ENCODE measurements at regions not wholly inside any gene's neighbourhood (a gene's known extent, or its start where the extent isn't known, plus 50 kb on each side); places are given as distances from the start of the nearest gene placed in this dataset.
A peak's percentile ranks its signal among the peaks of the same experiment; 100 is the strongest.
"Not testable (repeated sequence)": the region's sequence is repeated elsewhere in the genome, so short reads cannot be mapped to it uniquely, and the experiment has no call there.

DNA sequence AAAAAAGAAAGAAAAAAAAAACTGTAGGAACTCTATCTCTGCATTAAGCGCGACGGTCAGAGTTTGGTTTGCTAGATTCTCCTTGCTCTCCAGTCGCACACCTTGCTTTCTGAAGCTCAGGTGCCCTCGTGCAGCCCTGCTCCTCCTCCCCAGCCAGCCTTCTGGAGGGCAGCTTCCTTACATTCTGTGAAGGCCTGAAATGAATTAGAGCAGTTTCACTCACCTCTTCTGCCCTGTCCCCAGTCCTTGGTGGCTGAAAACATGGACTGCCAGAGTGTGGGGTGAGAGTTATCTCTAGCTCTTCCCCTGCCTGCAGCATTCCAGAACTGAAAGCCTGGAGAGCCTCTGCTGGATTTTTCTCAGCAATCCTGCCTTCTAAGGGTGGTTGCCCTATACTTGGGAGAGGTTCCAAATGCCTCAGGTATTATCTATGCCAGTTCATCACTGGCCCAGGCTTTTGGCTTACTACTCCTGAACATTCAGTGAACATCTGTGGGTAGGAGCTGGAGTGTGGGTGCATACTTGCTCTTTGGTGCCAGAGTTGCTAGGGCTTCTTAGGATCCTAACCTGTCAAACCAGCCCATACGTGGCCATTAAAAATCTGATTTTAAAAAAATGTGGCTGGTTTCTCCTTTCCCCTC, 89.5 kb downstream of the SYT15 start:
- H3K4me3 ChIP-seq (ENCODE audit: low read depth, low read length); H3K4me1 ChIP-seq; H3K9me3 ChIP-seq; CTCF ChIA-PET; intact Hi-C loops (cut with micrococcal nuclease; ENCODE audit: unreplicated experiment); H3K4me3 Mint-ChIP-seq (ENCODE audit: unreplicated experiment); DNase-seq; H3K9me3 Mint-ChIP-seq (ENCODE audit: unreplicated experiment); H3K36me3 ChIP-seq (ENCODE audit: control insufficient read depth, insufficient read depth, low read length); BruUV-seq (replicated peaks); POLR2A ChIA-PET; H3K27me3 ChIP-seq (replicated peaks; ENCODE audit: control insufficient read depth, insufficient read depth, low read length); H3K27ac Mint-ChIP-seq (ENCODE audit: unreplicated experiment); H3K4me1 Mint-ChIP-seq (ENCODE audit: low read depth, unreplicated experiment); H3K36me3 Mint-ChIP-seq (ENCODE audit: insufficient read depth, unreplicated experiment); H3K27me3 Mint-ChIP-seq (ENCODE audit: insufficient read depth, unreplicated experiment): not testable (repeated sequence)

DNA sequence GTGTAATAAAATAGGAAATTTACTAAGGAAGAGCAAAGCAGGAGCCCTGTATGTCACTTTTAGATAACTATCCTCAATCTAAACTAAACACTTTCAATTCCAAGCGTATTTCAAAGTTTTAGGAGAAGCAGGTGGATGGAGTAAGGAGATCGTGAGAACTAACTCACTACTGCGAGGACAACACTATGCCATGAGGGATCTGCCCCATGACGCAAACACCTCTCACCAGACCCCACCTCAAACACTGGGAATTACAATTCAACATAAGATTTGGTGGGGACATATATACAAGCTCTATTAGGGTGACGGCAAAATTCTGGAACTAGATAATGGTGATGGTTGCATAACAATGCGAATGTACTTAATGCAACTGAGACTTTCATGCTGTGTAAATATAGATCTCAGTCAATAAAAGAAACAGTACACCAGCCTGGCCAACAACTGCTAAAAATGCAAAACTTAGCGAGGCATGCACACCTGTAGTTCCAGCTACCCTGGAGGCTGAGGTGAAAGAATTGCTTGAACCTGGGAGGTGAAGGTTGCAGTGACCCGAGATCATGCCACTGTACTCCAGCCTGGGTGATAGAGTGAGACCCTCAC, 99.0 kb downstream of the SYT15 start:
- H3K27me3 Mint-ChIP-seq (ENCODE audit: insufficient read depth, unreplicated experiment); H3K36me3 ChIP-seq (ENCODE audit: control insufficient read depth, insufficient read depth, low read length); H3K4me3 ChIP-seq (ENCODE audit: low read depth, low read length); H3K27me3 ChIP-seq (replicated peaks; ENCODE audit: control insufficient read depth, insufficient read depth, low read length); H3K9me3 Mint-ChIP-seq (ENCODE audit: unreplicated experiment); DNase-seq; H3K4me3 Mint-ChIP-seq (ENCODE audit: unreplicated experiment); H3K4me1 ChIP-seq; H3K27ac Mint-ChIP-seq (ENCODE audit: unreplicated experiment); intact Hi-C loops (cut with micrococcal nuclease; ENCODE audit: unreplicated experiment); BruUV-seq (replicated peaks); CTCF ChIA-PET; H3K36me3 Mint-ChIP-seq (ENCODE audit: insufficient read depth, unreplicated experiment); POLR2A ChIA-PET; H3K9me3 ChIP-seq; H3K4me1 Mint-ChIP-seq (ENCODE audit: low read depth, unreplicated experiment): not testable (repeated sequence)

- POLR2A ChIA-PET; H3K27me3 Mint-ChIP-seq (ENCODE audit: insufficient read depth, unreplicated experiment); H3K27me3 ChIP-seq (replicated peaks; ENCODE audit: control insufficient read depth, insufficient read depth, low read length); DNase-seq; H3K4me1 ChIP-seq; H3K36me3 ChIP-seq (ENCODE audit: control insufficient read depth, insufficient read depth, low read length); H3K36me3 Mint-ChIP-seq (ENCODE audit: insufficient read depth, unreplicated experiment); BruUV-seq (replicated peaks); H3K9me3 ChIP-seq; H3K4me3 ChIP-seq (ENCODE audit: low read depth, low read length); intact Hi-C loops (cut with micrococcal nuclease; ENCODE audit: unreplicated experiment); CTCF ChIA-PET; H3K27ac Mint-ChIP-seq (ENCODE audit: unreplicated experiment); H3K4me3 Mint-ChIP-seq (ENCODE audit: unreplicated experiment); H3K9me3 Mint-ChIP-seq (ENCODE audit: unreplicated experiment); H3K4me1 Mint-ChIP-seq (ENCODE audit: low read depth, unreplicated experiment): not testable (repeated sequence)
Measured at GRCh38 chr10:46691397-46691796, 112.5 kb downstream of the SYT15 start.

DNA sequence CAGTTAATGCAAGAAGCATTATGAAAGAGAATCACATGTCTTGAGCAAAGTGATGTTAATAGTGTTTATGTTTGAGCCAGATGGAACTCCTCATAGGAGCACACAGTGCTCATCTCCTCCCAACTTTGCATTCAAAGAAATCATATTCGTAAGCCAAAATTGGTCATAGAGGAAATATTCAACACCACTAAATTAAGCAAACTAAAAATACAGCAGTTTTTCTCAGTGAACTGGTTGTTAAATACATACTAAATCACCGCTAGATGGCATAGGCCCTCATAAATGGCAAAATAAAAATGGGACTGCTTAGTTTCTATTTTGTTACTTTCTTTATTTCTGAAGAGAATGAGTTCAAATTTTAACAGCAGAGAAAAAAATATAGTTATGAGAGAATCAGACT, 114.3 kb downstream of the SYT15 start:
- intact Hi-C loops (cut with micrococcal nuclease; ENCODE audit: unreplicated experiment); H3K4me1 Mint-ChIP-seq (ENCODE audit: low read depth, unreplicated experiment); H3K27ac Mint-ChIP-seq (ENCODE audit: unreplicated experiment); H3K4me3 ChIP-seq (ENCODE audit: low read depth, low read length); CTCF ChIA-PET; H3K9me3 Mint-ChIP-seq (ENCODE audit: unreplicated experiment); H3K4me3 Mint-ChIP-seq (ENCODE audit: unreplicated experiment); H3K36me3 Mint-ChIP-seq (ENCODE audit: insufficient read depth, unreplicated experiment); H3K27me3 Mint-ChIP-seq (ENCODE audit: insufficient read depth, unreplicated experiment); H3K27me3 ChIP-seq (replicated peaks; ENCODE audit: control insufficient read depth, insufficient read depth, low read length); H3K4me1 ChIP-seq; H3K36me3 ChIP-seq (ENCODE audit: control insufficient read depth, insufficient read depth, low read length); POLR2A ChIA-PET; H3K9me3 ChIP-seq; BruUV-seq (replicated peaks): not testable (repeated sequence)
- DNase-seq: peak in 1 of 2 experiments; percentile 22

GRCh38 chr10:46717264-46717663, 138.3 kb downstream of the SYT15 start:
- H3K36me3 Mint-ChIP-seq (ENCODE audit: insufficient read depth, unreplicated experiment); H3K4me1 ChIP-seq; H3K27me3 ChIP-seq (replicated peaks; ENCODE audit: control insufficient read depth, insufficient read depth, low read length); DNase-seq; H3K27ac Mint-ChIP-seq (ENCODE audit: unreplicated experiment); H3K4me3 Mint-ChIP-seq (ENCODE audit: unreplicated experiment); H3K9me3 Mint-ChIP-seq (ENCODE audit: unreplicated experiment); POLR2A ChIA-PET; intact Hi-C loops (cut with micrococcal nuclease; ENCODE audit: unreplicated experiment); BruUV-seq (replicated peaks); H3K4me3 ChIP-seq (ENCODE audit: low read depth, low read length); H3K9me3 ChIP-seq; H3K36me3 ChIP-seq (ENCODE audit: control insufficient read depth, insufficient read depth, low read length); H3K27me3 Mint-ChIP-seq (ENCODE audit: insufficient read depth, unreplicated experiment); CTCF ChIA-PET: not testable (repeated sequence)
- peaks cover 11% of the 10 kb centered on the region for H3K4me1 Mint-ChIP-seq (ENCODE audit: low read depth, unreplicated experiment)

GRCh38 chr10:46718014-46718413, 139.1 kb downstream of the SYT15 start:
- H3K36me3 ChIP-seq (ENCODE audit: control insufficient read depth, insufficient read depth, low read length); H3K4me3 ChIP-seq (ENCODE audit: low read depth, low read length); CTCF ChIA-PET; H3K9me3 Mint-ChIP-seq (ENCODE audit: unreplicated experiment); intact Hi-C loops (cut with micrococcal nuclease; ENCODE audit: unreplicated experiment); BruUV-seq (replicated peaks); H3K4me3 Mint-ChIP-seq (ENCODE audit: unreplicated experiment); H3K27me3 Mint-ChIP-seq (ENCODE audit: insufficient read depth, unreplicated experiment); H3K9me3 ChIP-seq; H3K36me3 Mint-ChIP-seq (ENCODE audit: insufficient read depth, unreplicated experiment); DNase-seq; POLR2A ChIA-PET; H3K27me3 ChIP-seq (replicated peaks; ENCODE audit: control insufficient read depth, insufficient read depth, low read length); H3K4me1 ChIP-seq; H3K27ac Mint-ChIP-seq (ENCODE audit: unreplicated experiment): not testable (repeated sequence)
- peaks cover 11% of the 10 kb centered on the region for H3K4me1 Mint-ChIP-seq (ENCODE audit: low read depth, unreplicated experiment)
